HepG2 (cell line): ENCODE measurements at regions not wholly inside any gene's neighbourhood (a gene's known extent, or its start where the extent isn't known, plus 50 kb on each side); places are given as distances from the start of the nearest gene placed in this dataset.

Source experiments
- ATAC-seq: fragments of 200-7000 bp; cut with Tn5 transposase; 3 replicates; pipeline ENCODE4 v1.9.1; 2020; ENCODE audit warnings: mild to moderate bottlenecking, moderate library complexity
- BruUV-seq: library from RNA; stranded (reverse); fragments of 400-500 nt; replicated peaks from 2 replicates; lab custom pipeline; 2021; lab: Mats Ljungman, UMichigan
- CTCF ChIA-PET: fragments of 300-600 bp; formaldehyde crosslinking; extraction: SDS; loops from one replicate; lab custom pipeline; 2021; ENCODE audit warnings: low total read pairs, inconsistent platforms, low intra/inter-chr PET ratio; lab: Yijun Ruan, JAX
- POLR2A ChIA-PET: fragments of 350-600 bp; sonication (Branson Sonifier 250); formaldehyde crosslinking; loops from one replicate; lab custom pipeline; 2020; ENCODE audit warnings: antibody characterized with exemption, inconsistent platforms; lab: Yijun Ruan, JAX
- DNase-seq: peaks from one replicate; pipeline ENCODE4 v3.0.0-alpha.2; 2015; ENCODE audit warnings: low spot score
- FAIRE-seq: peaks from 3 replicates; lab custom pipeline; 2011; peaks lifted over from hg19 to GRCh38; lab: Jason Lieb, UNC
- H2AFZ ChIP-seq: one replicate; pipeline ENCODE4 v1.6.1; 2011; ENCODE audit warnings: low read length, inconsistent platforms
- H3K27ac ChIP-seq: fragments of 300-600 bp; 3 replicates; pipeline ENCODE4 v1.8.0; 2011; ENCODE audit warnings: mixed run types, mild to moderate bottlenecking, mixed read lengths, low read length, inconsistent platforms; ENCODE audit not compliant: insufficient read depth; ENCODE audit errors: extremely low read length
- H3K27me3 ChIP-seq, 2 experiments: fragments of 200-600 bp in 1 of 2; 2 replicates in 1 of 2; 3 replicates in 1 of 2; pipeline versions ENCODE4 v1.6.0 to v1.8.0; 2011; ENCODE audit warnings: low read length in 2 of 2, mild to moderate bottlenecking in 2 of 2, moderate library complexity in 2 of 2, inconsistent platforms in 1 of 2; ENCODE audit not compliant: insufficient read depth in 2 of 2, control insufficient read depth in 1 of 2
- H3K36me3 ChIP-seq, 2 experiments: fragments of 200-600 bp in 1 of 2; replicated peaks in 1 of 2; 2 replicates in 1 of 2; 3 replicates in 1 of 2; pipeline versions ENCODE4 v1.5.1 to v1.8.0; 2011; ENCODE audit warnings: low read length in 2 of 2, inconsistent platforms in 1 of 2; ENCODE audit not compliant: insufficient read depth in 2 of 2, control insufficient read depth in 1 of 2
- H3K4me1 ChIP-seq: 2 replicates; pipeline ENCODE4 v1.5.1; 2012; ENCODE audit warnings: low read length, inconsistent platforms; ENCODE audit not compliant: insufficient read depth
- H3K4me2 ChIP-seq: 2 replicates; pipeline ENCODE4 v1.6.0; 2011; ENCODE audit warnings: low read depth, low read length, inconsistent platforms
- H3K4me3 ChIP-seq, 3 experiments: fragments of 200-600 bp in 1 of 3; sonication (generic), shearing (Covaris generic) in 1 of 3; replicated peaks in 1 of 3; 2 replicates each; pipeline ENCODE4 v1.5.1; 2011 to 2016; ENCODE audit warnings: low read length in 3 of 3, inconsistent platforms in 2 of 3, low read depth in 2 of 3, mild to moderate bottlenecking in 2 of 3, control low read depth in 1 of 3, mixed read lengths in 1 of 3; ENCODE audit not compliant: insufficient read depth in 1 of 3
- H3K79me2 ChIP-seq: one replicate; pipeline ENCODE4 v1.6.1; 2011; ENCODE audit warnings: low read length, inconsistent platforms; ENCODE audit not compliant: insufficient read depth
- H3K9ac ChIP-seq: 2 replicates; pipeline ENCODE4 v1.6.0; 2011; ENCODE audit warnings: mild to moderate bottlenecking, low read depth, low read length, inconsistent platforms; ENCODE audit not compliant: insufficient read depth
- H3K9me3 ChIP-seq: 2 replicates; pipeline ENCODE4 v1.5.1; 2012; ENCODE audit warnings: mild to moderate bottlenecking, low read length
- H4K20me1 ChIP-seq: 2 replicates; pipeline ENCODE4 v1.6.0; 2011; ENCODE audit warnings: inconsistent platforms, mild to moderate bottlenecking, low read length, moderate library complexity; ENCODE audit not compliant: insufficient read depth
- EED ChIP-seq: sonication (generic); formaldehyde crosslinking; IDR thresholded peaks from 2 replicates; pipeline ENCODE4 v1.5.0; 2020; ENCODE audit warnings: mild to moderate bottlenecking, missing genetic modification reagents
- ERF ChIP-seq: IDR thresholded peaks from 2 replicates; pipeline ENCODE4 v1.6.1; 2018; ENCODE audit warnings: missing biosample characterization, missing genetic modification reagents
- FLYWCH1 ChIP-seq: sonication (generic); formaldehyde crosslinking; IDR thresholded peaks from 2 replicates; pipeline ENCODE4 v1.8.1; 2023; ENCODE audit warnings: mild to moderate bottlenecking, missing genetic modification reagents
- FOXK1 ChIP-seq: sonication (generic); formaldehyde crosslinking; IDR thresholded peaks from 2 replicates; pipeline ENCODE4 v1.4.0; 2020; ENCODE audit warnings: low read depth, missing genetic modification reagents, borderline replicate concordance
- HOXA5 ChIP-seq: sonication (generic); formaldehyde crosslinking; IDR thresholded peaks from 2 replicates; pipeline ENCODE4 v1.4.0; 2020; ENCODE audit warnings: missing genetic modification reagents
- KLF13 ChIP-seq: sonication (generic); formaldehyde crosslinking; IDR thresholded peaks from 2 replicates; pipeline ENCODE4 v1.4.0; 2020; ENCODE audit warnings: mild to moderate bottlenecking, missing genetic modification reagents
- NCOA2 ChIP-seq: sonication (generic); formaldehyde crosslinking; IDR thresholded peaks from 2 replicates; pipeline ENCODE4 v1.8.0; 2022; ENCODE audit warnings: inconsistent platforms
- NR2F2 ChIP-seq: IDR thresholded peaks from 2 replicates; pipeline ENCODE4 v1.6.1; 2012; ENCODE audit warnings: low read depth, inconsistent platforms, borderline replicate concordance
- PHF20 ChIP-seq: sonication (generic); formaldehyde crosslinking; IDR thresholded peaks from 2 replicates; pipeline ENCODE4 v1.5.0; 2020; ENCODE audit warnings: mild to moderate bottlenecking, missing genetic modification reagents
- RCOR2 ChIP-seq: IDR thresholded peaks from 2 replicates; pipeline ENCODE4 v1.6.1; 2016; ENCODE audit warnings: missing biosample characterization, missing genetic modification reagents
- SP2 ChIP-seq: sonication (generic); formaldehyde crosslinking; IDR thresholded peaks from 2 replicates; pipeline ENCODE4 v1.5.1; 2020; ENCODE audit warnings: mild to moderate bottlenecking, missing genetic modification reagents
- STAT5B ChIP-seq: sonication (generic); formaldehyde crosslinking; IDR thresholded peaks from 2 replicates; pipeline ENCODE4 v1.4.0; 2020; ENCODE audit warnings: missing genetic modification reagents
- ZEB1 ChIP-seq: IDR thresholded peaks from 2 replicates; pipeline ENCODE4 v1.6.1; 2012; ENCODE audit warnings: mild to moderate bottlenecking, low read depth, inconsistent platforms; ENCODE audit not compliant: insufficient replicate concordance
- ZFP37 ChIP-seq: sonication (generic); formaldehyde crosslinking; IDR thresholded peaks from 2 replicates; pipeline ENCODE4 v1.4.0; 2020; ENCODE audit warnings: missing genetic modification reagents, borderline replicate concordance
- ZFP62 ChIP-seq: sonication (generic); formaldehyde crosslinking; IDR thresholded peaks from 2 replicates; pipeline ENCODE4 v1.4.0; 2020; ENCODE audit warnings: missing genetic modification reagents
- ZNF10 ChIP-seq: sonication (generic); formaldehyde crosslinking; IDR thresholded peaks from 2 replicates; pipeline ENCODE4 v1.4.0; 2020; ENCODE audit warnings: mild to moderate bottlenecking, low read depth, missing genetic modification reagents, borderline replicate concordance
- ZNF761 ChIP-seq: sonication (generic); formaldehyde crosslinking; conservative IDR thresholded peaks from 2 replicates; pipeline ENCODE4 v1.4.0; 2020; ENCODE audit warnings: mild to moderate bottlenecking, missing genetic modification reagents
- WGBS: methylation state at CpG from one replicate; pipeline ENCODE4 v1.1.6; 2017; ENCODE audit warnings: low lambda C conversion rate; 5-methylcytosine and 5-hydroxymethylcytosine counted together
- in situ Hi-C: cut with HindIII; loops from 2 replicates; pipeline ENCODE4 v1.10.0; 2017; ENCODE audit warnings: low pct_unique_long_range_greater_than_20kb; ENCODE audit not compliant: extremely low pct_ligation_motif_present
- intact Hi-C: fragments of 100-400 bp; cut with micrococcal nuclease; formaldehyde crosslinking; loops from one replicate; pipeline ENCODE4 v1.10.0; 2022; ENCODE audit not compliant: unreplicated experiment
- TF ChIP-seq, protein P1 (sequence below): sonication (generic); formaldehyde crosslinking; IDR thresholded peaks from 2 replicates; pipeline ENCODE4 v1.4.0; 2020; ENCODE audit warnings: missing genetic modification reagents
- TF ChIP-seq, protein P2 (sequence below), 2 experiments: fragments of 450-650 bp in 1 of 2; sonication (generic) in 1 of 2; formaldehyde crosslinking; IDR thresholded peaks; 2 replicates each; pipeline versions ENCODE4 v1.5.0 to v1.8.0; 2020 to 2022; ENCODE audit warnings: mild to moderate bottlenecking in 1 of 2, missing genetic modification reagents in 1 of 2

DNA sequence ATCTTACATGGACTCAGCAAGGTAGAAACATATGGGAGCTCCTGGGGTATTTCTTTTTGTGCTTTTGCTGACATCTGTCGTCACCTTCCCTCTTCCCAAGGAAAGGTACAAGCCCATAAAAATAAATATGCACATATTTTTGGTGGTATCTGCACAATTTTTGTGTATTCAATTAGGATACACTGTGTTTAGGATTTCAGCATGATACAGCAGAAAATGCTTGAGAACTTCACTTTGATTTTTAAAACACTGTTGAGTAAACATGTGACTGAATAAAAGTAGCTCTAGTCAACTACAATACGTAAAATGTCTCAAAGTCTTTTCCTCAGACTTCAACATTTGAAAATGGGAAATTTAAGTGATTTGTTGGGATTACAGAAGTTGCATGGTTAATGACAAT is 99.4 kb upstream of the SPANXC start:
- in situ Hi-C loops: no loop called here
- WGBS: 0% methylated on average over 2 of the region's 2 CpGs
- no peak overlapping the region for H3K4me2 ChIP-seq
- no peaks in the 10 kb centered on the region for H4K20me1 ChIP-seq
- no peaks in the 10 kb centered on the region for H3K36me3 ChIP-seq
- H3K4me3 ChIP-seq: no peak overlapping the region
- FAIRE-seq (no peak), ATAC-seq (no peak), DNase-seq (no peak)
- no peaks in the 10 kb centered on the region for H3K4me1 ChIP-seq
- TF ChIP-seq ZFP62 (CRISPR knock-in tag) (no peak), EED (CRISPR knock-in tag) (no peak), ZFP37 (no peak), NCOA2 (CRISPR knock-in tag) (no peak), ZEB1 (no peak), FOXK1 (CRISPR knock-in tag) (no peak), ZNF761 (CRISPR knock-in tag) (no peak), RCOR2 (CRISPR knock-in tag) (no peak), NR2F2 (no peak)
- TF ChIP-seq, protein P1, sequence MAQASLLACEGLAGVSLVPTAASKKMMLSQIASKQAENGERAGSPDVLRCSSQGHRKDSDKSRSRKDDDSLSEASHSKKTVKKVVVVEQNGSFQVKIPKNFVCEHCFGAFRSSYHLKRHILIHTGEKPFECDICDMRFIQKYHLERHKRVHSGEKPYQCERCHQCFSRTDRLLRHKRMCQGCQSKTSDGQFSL: no peak
- no peak overlapping the region for H3K9ac ChIP-seq
- no peaks in the 10 kb centered on the region for H3K27me3 ChIP-seq
- no TSS peak for BruUV-seq
- no peak overlapping the region for H3K27ac ChIP-seq
- no peaks in the 10 kb centered on the region; the same call in 1 of the 2 replicates for H3K9me3 ChIP-seq
- intact Hi-C loops: no loop called here
- H2AFZ ChIP-seq: no peak overlapping the region
- ChIA-PET CTCF (no interaction called here), POLR2A (no interaction called here)
- no peaks in the 10 kb centered on the region for H3K79me2 ChIP-seq

DNA sequence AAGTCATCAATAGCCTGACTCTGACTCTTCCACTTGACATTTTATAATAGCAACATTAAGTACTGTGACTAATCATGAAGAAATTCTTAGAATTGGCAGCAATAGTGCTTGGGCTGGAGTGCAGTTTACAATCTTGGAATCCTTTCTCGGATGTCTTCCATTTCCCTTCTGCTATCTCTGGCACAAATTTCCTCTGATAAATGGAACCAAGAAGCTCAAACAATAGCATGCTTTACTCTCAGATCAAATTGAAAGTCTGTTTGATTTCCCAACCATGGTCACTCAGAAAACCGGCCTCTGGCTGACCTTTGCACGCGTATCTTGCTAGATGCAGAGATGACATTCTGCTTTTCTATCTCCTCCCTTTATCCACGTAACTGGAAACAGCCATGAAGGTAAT is 99.0 kb upstream of the SPANXC start:
- 3% methylated on average over 5 of the region's 5 CpGs for WGBS
- Histone ChIP-seq H3K27ac (no peak overlapping the region), H3K4me2 (no peak overlapping the region), H3K4me3 (no peak overlapping the region), H3K27me3 (no peaks in the 10 kb centered on the region), H3K36me3 (no peaks in the 10 kb centered on the region), H3K9me3 (no peaks in the 10 kb centered on the region; the same call in 1 of the 2 replicates), H3K4me1 (no peaks in the 10 kb centered on the region), H3K9ac (no peak overlapping the region), H4K20me1 (no peaks in the 10 kb centered on the region), H3K79me2 (no peaks in the 10 kb centered on the region), H2AFZ (no peak overlapping the region)
- in situ Hi-C loops (no loop called here), intact Hi-C loops (no loop called here)
- ATAC-seq (no peak), DNase-seq (no peak), FAIRE-seq (no peak)
- TF ChIP-seq SP2 (CRISPR knock-in tag) (no peak), STAT5B (CRISPR knock-in tag) (no peak), KLF13 (CRISPR knock-in tag) (no peak), PHF20 (CRISPR knock-in tag) (no peak), HOXA5 (CRISPR knock-in tag) (no peak), ERF (CRISPR knock-in tag) (no peak), FLYWCH1 (CRISPR knock-in tag) (no peak), ZNF10 (CRISPR knock-in tag) (no peak)
- TF ChIP-seq, protein P2, sequence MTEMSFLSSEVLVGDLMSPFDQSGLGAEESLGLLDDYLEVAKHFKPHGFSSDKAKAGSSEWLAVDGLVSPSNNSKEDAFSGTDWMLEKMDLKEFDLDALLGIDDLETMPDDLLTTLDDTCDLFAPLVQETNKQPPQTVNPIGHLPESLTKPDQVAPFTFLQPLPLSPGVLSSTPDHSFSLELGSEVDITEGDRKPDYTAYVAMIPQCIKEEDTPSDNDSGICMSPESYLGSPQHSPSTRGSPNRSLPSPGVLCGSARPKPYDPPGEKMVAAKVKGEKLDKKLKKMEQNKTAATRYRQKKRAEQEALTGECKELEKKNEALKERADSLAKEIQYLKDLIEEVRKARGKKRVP (CRISPR knock-in tag; IDR thresholded peaks at IDR 0.05): no peak
- POLR2A ChIA-PET: no interaction called here
- CTCF ChIA-PET: no interaction called here
- no TSS peak for BruUV-seq
